ENCODE measurements at regions not wholly inside any gene's neighbourhood (a gene's known extent, or its start where the extent isn't known, plus 50 kb on each side); places are given as distances from the start of the nearest gene placed in this dataset.
"Not testable (repeated sequence)": the region's sequence is repeated elsewhere in the genome, so short reads cannot be mapped to it uniquely, and the experiment has no call there.

DNA sequence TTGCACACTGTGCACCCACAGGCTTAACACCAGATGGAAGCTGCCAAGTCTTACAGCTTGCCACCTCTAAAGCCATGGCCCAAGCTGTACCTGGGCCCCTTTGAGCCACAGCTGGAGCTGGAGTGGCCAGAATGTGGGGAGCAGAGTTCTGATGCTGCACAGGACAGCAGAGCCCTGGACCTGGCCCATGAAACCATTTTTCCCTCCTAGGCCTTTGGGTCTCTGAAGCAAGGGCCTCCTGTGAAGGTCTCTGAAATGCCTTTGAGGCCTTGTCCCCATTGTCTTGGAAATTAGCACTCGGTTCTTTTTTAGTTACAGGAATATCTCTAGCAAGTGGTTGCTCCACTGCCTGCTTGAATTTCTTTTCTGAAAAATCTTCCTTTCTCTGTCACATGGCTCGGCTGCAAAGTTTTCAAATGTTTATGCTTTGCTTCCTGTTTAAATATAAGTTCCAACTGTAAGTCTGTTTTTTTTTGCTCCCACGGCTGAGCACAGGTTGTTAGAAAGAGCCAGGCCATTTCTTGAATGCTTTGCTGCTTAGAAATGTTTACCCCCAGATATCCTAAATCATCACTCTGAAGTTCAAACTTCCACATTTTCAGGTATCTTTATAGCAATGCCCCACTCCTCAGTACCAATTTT lies 156.8 kb upstream of the GORAB start:
- no peak for DNase-seq

DNA sequence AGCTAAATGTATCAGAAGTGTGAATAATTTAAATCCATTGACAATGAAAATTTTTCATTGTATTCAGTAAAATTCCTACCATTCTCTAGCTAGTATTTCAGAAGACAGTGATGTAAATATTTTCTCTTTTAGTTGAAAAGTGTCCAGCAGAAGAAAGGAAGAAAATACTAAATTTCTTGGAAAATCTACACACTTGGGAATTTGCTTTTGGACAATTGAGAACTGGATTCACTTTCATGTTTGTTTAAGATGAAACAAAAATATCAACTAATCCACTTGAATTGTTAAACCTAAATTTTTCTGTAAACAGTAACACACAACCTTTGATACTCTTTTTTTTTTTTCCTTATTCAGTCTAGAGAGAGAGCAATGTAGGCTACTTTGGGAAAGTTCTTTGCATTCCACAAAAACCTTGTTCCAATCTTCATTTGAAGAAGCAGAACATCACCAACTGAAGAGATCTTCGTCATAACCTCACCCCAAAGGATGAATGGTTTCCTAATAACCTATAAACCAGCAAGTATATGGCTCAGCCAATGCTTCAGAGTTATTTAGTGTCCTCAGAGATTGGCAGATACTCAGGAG lies 155.1 kb upstream of the GORAB start:
- no peak for DNase-seq

DNA sequence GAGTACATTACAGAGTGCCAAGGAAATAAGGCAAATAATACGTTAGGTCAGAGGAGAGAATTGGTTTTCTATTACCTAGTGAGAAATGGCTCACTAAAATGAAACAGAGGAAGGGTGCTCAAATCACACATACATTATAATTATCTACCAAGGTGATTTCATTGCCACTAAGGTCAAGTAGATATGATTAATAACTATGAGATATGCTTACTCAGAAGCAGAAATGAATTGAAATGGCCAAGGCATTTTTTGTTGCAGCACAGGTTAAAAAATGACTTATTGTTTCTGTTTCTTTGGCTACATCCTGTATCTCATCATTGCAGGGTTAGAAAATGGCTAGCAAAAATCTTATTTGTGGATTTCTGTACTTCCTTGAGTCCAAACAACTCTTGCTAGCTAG lies 154.5 kb upstream of the GORAB start:
- DNase-seq = no peak

DNA sequence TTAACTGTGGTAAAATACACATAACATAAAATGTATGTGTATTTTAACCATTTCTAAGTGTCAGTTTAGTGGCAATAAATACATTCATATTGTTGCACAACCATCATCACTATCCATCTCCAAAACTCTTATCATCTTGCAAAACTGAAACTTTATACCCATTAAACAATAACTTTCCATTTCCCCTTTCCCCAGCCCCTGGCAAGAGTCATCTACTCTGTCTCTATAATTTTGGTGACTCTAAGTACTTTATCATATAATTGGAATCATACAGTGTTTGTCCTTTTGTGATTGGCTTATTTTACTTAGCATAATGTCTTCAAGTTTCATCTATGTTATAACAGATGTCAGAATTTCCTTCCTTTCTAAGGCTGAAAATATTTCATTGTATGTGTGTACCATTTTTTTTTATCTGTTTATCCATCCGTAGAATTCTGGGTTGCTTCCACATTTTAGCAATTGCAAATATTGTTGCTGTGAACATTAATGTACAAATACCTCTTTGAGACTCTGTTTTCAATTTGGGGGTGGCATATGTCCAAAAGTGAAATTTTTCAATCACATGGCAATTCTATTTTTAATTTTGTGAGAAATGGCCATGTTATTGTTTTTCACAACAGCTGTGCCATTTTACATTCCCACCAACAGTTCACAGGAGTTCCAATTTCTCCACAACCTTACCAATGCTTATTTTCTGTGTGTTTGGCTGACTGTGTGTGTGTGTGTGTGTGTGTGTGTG lies 153.9 kb upstream of the GORAB start:
- no peak for DNase-seq

DNA sequence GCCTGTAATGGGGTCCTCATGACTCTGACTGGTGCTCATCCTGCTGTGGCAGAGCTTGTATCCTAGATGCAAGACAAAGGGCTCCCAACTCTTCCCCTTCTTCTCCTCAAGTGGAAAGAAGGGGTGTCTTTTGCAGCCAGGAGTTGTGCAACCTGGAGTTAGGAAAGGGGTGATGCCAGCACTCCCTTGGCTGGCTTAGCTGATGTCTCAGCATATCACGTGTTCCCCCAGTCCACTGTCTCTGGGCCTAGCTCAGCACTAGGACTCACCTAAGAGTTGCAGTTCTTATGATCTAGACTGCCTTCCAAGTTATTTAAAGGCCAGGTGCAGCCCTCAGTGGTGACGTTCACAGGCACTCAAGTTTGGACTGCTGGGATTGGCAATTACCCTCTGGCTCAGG lies 146.2 kb upstream of the GORAB start:
- no peak for DNase-seq

DNA sequence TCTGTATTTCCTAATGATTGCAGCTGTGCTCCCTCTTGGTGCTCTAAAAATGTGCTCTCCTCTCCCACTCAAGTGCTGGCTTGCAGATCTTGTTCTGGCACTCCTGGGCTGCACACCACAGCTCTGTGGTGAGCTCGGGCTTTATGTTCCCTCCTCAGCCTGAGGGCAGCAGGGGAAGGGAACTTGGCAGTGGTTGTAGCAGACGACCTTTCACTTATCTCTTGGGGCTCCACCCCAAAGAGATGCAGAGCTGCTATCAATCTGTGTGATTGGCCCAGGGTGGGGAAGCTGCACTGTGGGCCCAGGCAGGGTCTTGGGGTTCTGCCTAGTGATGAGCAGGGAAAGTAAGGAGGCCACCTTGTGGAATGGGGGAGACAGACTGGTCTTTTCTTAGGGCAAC lies 143.5 kb upstream of the GORAB start:
- no peak for DNase-seq

DNA sequence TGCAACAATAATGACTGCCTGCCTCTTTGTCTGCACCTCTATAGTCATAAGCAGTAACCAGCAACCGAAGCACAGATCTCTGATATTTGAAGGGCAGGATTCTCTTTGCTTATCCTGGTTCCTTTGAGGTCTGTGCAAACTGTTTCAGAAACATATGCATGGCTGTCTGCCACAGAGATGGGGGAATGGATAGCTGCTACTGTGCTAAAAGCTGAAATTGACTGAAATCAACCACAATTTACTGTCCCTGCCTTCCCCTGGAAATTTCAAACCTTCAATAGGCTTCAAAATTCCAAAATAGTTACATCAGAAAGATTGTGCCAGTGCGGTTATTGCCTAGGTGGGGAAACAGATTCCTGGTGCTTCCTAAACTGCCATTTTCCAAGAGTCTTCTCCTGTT lies 136.8 kb upstream of the GORAB start:
- no peak for DNase-seq

DNA sequence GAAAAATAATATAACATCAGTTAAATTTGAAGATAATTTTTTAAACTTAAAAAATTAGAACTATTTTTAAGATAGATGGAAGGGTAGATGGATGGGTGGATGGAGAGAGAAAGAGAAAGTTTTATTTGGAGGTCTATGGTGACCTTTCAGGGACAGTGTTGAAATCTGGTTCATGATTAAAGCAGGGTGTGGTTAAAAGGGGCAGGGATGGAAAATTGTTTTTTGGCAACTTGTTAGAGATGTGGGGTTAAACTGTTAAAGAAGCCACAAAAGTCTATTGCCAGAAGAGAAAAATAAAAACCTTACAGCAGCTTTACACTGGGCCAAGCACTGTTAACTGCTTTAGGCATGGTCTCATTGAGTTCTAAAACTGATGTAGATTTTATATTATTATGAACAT lies 134.9 kb upstream of the GORAB start:
- no peak for DNase-seq

DNA sequence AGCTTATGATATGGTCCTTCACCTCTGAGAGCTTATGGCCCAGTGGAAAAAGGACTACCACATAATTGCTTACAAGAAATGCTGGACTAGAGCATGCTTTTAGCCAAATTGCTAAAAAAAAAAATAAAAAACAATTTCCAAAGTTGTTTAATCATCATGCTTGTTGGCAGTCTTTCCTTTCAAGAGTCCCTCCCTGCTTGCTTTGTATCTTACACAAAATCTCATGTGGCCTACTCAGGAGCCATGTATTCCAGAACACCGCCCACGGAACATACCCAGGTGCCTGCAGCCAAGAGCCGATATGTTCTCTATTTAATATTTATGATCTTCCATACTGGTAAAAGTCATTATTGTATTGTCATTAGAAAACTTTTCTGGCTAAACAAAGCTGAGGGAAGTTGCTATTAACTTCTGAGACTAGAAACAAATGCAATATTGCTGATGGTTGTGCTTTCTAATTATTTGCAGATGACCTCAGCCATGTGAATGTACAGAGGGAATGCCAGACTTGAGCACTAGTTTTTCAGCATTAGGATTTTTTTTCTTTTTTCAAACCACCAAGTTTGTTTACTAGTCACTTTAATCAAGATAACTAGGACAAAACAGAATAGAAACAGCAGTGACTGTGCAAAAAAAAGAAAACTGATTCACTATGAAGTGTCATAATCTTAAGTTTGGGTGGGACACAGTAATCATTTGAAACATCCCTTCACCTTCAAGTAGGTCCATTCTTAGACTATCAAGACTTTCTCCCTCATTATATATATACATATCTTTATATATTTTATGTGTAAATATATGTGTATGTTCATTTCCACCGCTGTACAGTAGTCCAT lies 129.3 kb upstream of the GORAB start:
- DNase-seq = no peak

DNA sequence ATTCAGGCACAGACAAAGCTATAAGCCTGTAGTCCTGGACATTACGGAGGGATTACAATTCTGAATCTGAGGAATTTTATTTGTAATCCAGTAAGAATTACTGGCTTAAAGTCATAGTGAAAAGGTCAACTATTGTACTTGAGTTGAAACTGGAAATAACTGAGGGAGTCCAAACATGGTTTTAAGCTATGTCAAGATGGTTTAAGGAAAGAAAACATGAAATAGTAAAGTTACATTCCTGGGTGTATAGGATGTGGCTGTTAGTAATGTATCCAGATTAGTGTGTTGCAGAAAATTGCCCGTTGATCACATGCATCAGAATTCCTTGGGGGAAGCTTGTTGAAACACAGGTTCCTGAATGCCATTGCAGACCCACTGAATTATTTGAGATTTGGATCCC lies 124.8 kb upstream of the GORAB start:
- no peak for DNase-seq

DNA sequence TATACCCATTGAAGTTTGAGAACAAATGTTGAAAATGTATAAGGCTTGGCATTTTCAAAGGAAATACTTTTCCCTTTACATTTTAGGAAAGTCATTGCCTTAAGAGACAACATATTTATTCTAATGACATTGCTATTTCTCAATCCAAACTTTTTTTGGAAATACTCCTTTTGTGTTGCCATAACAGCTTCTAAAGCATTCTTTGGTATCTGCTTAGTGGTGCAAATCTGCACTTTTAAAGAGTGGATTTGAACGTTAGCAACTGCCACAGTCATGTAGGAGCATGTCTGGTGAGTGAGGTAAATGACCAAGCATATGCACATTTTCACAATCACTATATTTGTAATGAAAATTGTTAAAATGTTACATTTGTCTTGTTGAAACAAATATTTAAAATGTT lies 124.4 kb upstream of the GORAB start:
- no peak for DNase-seq

DNA sequence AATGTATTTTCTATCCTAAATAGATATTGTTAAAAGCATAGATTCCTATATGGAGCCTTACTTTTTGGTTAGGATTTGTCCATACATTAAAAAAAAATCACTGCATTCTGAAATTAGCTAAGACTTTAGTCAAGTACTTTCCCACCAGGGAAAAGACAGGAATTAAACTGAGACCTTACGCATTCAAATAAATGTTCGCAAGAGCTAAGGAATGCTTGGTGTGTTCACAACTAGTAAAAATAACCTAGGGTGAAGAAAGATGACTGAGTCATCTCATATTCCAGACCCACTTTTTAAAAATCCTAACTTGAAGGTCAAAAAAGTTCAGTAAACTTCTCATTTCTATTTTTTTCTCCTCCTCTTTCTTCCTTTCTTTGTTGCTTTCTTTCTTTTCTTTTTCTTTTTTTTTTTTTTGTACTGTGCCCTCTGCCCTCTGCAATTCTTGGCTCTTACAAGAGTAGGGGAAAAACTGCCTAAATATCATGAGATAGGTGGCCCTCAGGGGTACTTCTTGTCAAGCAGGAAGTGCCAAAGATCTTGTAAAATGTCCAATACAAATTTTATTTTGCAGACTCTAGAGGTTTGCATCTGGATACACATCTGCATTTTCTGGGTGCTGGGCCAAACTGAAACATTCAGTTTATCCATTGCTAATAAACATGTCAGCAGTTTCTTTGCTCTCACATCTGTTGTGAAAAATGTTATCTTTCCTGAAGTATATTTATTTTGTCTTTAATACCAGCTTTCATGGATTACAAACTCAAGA lies 121.4 kb upstream of the GORAB start:
- no peak for DNase-seq

DNA sequence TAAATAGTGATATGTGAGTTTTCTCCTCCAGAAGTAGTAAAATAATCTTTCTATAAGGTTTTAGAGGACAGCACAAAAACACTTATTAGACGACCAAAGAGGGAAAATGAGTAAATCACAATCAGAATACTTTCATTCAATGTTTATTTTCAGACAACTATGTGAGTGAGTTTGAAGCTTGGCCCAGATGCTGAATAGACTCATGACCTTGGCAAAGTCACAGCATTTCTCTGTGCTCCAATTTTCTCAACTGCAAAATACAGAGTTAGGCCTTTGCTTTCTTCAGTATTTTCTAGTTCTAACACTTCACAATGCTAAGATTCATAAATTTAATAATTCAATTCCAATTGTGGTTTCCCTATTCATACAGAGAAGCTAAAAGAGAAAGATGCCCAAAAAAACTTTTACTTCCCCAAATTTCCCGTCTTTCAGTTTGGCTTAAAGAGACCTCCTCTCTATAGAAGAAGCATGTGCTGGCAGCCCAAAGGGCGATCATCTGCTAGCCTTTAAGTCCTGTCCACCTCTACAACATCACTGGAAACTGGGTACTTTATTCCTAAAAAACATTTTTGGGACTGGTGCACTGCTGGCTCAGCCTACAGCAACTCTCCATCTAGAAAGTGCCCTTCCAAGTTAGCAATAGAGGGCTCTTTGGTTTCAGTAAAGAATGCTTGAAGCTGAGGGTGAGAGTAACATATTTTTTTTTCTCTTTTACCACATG lies 116.8 kb upstream of the GORAB start:
- no peak for DNase-seq

DNA sequence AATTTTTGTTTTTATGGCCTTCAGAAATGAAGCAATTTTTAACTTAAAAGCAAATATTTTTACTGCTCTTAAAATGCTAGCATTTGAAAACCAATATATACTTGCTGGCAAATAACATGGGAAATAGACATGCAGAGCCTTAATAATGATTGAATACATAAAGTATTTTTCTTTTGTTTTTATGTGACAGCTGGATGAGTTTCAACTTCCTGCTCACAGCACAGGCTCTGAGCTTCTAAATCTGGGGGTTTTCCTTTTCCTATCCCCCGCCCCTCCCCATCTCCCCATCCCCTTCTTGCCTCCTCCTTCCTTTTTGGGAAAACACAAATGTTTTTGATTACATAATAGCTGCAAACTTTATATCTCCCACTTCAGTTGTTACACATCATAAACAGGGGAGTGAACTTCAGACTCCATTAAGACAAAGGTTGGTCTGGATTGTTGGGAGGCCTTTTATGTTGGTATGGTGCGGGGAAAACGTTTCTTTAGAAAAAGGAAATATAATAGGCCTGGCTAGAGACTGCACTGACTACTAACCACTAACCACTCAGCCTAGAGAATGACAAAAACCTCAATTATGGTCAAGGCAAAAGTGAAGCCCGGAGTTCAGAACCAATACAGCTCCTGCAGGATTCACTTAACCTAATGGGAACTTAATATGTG lies 116.1 kb upstream of the GORAB start:
- no peak for DNase-seq

DNA sequence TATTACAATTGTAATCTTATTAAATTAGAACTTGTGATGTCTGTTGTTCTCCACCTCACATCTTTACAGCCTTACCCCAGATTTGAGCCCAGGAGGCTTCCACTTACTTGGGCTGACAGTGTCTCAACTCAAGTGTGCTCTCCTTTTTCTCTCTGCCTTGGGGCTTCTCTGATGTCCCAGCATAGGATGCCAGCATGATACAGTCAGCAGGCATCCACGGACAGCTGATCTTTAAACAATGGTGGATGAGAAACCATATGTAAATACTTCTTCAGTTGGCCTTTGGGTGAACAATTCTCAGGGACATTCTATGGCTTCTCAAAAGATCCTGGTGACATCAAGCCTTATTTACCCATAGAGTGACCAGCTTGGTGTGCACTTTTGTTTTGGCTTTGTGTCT lies 107.6 kb upstream of the GORAB start:
- DNase-seq = no peak

DNA sequence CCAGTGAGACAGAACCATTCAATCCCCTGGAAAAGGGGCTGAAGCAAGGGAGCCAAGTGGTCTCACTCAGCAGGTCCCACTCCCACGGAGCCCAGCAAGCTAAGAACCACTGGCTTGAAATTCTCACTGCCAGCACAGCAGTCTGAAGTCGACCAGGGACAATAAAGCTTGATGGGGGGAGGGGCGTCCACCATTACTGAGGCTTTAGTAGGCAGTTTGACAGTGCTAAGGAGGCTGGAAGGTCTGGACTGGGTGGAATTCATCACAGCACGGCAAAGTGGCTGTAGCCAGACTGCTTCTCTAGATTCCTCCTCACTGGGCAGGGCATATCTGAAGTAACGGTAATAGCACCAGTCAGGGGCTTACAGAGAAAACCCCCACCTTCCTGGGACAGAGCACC lies 105.4 kb upstream of the GORAB start:
- DNase-seq = no peak

DNA sequence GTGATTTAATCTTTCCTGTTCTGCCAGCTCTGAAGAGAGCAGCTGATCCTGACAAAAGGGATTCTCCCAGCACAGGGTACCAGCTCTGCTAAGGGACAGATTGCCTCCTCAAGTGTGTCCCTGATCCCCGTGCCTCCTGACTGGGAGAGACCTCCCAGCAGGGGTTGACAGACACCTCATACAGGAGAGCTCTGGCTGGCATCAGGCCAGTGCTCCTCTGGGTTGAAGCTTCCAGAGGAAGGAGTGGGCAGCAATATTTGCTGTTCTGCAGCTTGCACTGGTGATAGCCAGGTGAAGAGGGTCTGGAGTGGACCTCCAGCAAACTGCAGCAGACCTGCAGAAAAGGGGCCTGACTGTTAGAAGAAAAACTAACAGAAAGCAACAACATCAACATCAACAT lies 105.0 kb upstream of the GORAB start:
- not testable (repeated sequence) for DNase-seq

DNA sequence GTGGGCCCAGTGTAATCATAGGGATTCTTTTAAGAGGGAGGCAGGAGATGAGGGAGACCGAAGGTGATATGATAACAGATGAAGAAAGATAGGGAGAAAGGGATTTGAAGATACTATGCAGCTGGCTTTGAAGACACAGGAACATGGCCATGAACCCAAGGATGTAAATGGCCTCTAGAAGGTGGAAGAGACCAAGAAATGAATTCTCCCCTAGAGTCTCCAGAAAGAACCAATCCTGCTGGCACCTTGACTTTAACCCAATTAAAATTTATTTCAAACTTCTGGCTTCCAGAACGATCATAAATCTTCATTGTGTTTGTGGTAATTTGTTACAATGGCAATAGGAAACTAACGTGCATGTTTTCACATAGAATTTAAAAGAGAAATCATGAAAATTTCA lies 95.0 kb upstream of the GORAB start:
- DNase-seq = no peak

DNA sequence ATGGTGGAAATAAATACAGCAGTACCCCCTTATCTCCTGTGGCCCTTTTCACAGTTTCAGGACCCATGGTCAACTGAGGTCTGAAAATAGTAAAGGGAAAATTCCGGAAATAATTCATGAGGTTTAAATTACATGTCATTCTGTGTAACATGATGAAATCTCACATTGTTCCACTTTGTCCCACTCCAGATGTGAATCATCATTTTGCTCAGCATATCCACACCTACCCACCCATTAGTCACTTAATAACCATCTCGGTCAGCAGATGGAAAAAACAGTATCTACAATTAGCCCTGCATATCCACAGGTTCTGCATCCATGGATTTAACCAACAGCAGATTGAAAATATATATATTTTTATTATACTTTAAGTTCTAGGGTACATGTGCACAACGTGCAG lies 86.9 kb upstream of the GORAB start:
- no peak for DNase-seq

DNA sequence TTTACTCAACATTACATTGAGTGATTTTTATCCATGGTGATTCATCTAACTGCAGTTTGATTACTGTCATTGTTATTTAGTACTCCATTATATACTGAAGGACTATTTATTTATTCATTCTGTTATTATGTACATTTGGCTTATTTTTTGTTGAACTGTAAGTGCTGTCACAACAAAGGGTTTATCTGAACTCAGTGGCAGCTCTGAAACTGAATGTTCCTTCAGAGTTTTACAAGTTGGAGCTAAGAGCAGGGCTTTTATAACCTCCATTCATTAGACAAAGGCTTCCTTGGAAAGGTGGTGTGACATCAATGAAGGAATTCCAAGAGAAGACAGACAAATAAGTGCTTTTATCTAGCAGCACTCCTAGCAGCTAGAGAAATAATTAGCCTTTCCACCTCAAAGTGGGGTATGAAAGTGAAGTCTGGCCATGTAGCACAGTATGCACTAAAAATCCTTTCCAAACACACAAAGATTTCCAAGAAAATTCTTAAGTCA lies 83.3 kb upstream of the GORAB start:
- DNase-seq = no peak
